ENCODE measurements at regions not wholly inside any gene's neighbourhood (a gene's known extent, or its start where the extent isn't known, plus 50 kb on each side); places are given as distances from the start of the nearest gene placed in this dataset.

GRCh38 chr9:21574261-21574660, 92.1 kb upstream of the IFNE start:
- no peak for DNase-seq (ENCODE audit: insufficient read length, low spot score)
- no peak for TF ChIP-seq CTCF (IDR thresholded peaks at IDR 0.05; ENCODE audit: insufficient read depth, missing control alignments)
- no peak for FAIRE-seq

GRCh38 chr9:21576331-21577189, 94.4 kb upstream of the IFNE start:
- no peak for TF ChIP-seq CTCF (IDR thresholded peaks at IDR 0.05; ENCODE audit: insufficient read depth, missing control alignments)
- DNase-seq (ENCODE audit: insufficient read length, low spot score) (no peak), FAIRE-seq (no peak)

GRCh38 chr9:21579247-21579671, 97.1 kb upstream of the IFNE start:
- DNase-seq (ENCODE audit: insufficient read length, low spot score) (no peak), FAIRE-seq (no peak)
- TF ChIP-seq CTCF (IDR thresholded peaks at IDR 0.05; ENCODE audit: insufficient read depth, missing control alignments), result no peak

- no peak for DNase-seq (ENCODE audit: insufficient read length, low spot score)
- no peak for TF ChIP-seq CTCF (IDR thresholded peaks at IDR 0.05; ENCODE audit: insufficient read depth, missing control alignments)
- no peak for FAIRE-seq
Observed at GRCh38 chr9:21579743-21580142, 97.6 kb upstream of the IFNE start.

GRCh38 chr9:21580636-21581378, 98.7 kb upstream of the IFNE start:
- no peak for FAIRE-seq
- DNase-seq (ENCODE audit: insufficient read length, low spot score), result no peak
- no peak for TF ChIP-seq CTCF (IDR thresholded peaks at IDR 0.05; ENCODE audit: insufficient read depth, missing control alignments)

- TF ChIP-seq CTCF (IDR thresholded peaks at IDR 0.05; ENCODE audit: insufficient read depth, missing control alignments), result no peak
- no peak for DNase-seq (ENCODE audit: insufficient read length, low spot score)
- FAIRE-seq, result no peak
Observed at GRCh38 chr9:21583628-21584377, 101.7 kb upstream of the IFNE start.

All from D721Med (cell line).